SJSA1 (cell line): ENCODE measurements at regions not wholly inside any gene's neighbourhood (a gene's known extent, or its start where the extent isn't known, plus 50 kb on each side); places are given as distances from the start of the nearest gene placed in this dataset.

Experiments used
- DNase-seq, 2 experiments: peaks; one replicate each; pipeline ENCODE4 v3.0.0-alpha.2; 2015 to 2020; ENCODE audit warnings: low spot score in 2 of 2, low read depth in 1 of 2
- H3K27ac ChIP-seq: fragments of 250-450 bp; sonication (Bioruptor Pico); 2 replicates; pipeline ENCODE4 v1.5.1; 2020; ENCODE audit warnings: mild to moderate bottlenecking, moderate library complexity
- H3K27me3 ChIP-seq: fragments of 250-450 bp; sonication (Bioruptor Pico); replicated peaks from 2 replicates; pipeline ENCODE4 v1.5.1; 2020; ENCODE audit warnings: mild to moderate bottlenecking, moderate library complexity
- H3K36me3 ChIP-seq: fragments of 250-450 bp; sonication (Bioruptor Pico); 2 replicates; pipeline ENCODE4 v1.5.1; 2020; ENCODE audit warnings: mild to moderate bottlenecking
- H3K4me1 ChIP-seq: fragments of 250-450 bp; sonication (Bioruptor Pico); replicated peaks from 2 replicates; pipeline ENCODE4 v1.6.1; 2021; ENCODE audit warnings: mild to moderate bottlenecking
- H3K4me3 ChIP-seq: fragments of 250-450 bp; sonication (Bioruptor Pico); 2 replicates; pipeline ENCODE4 v1.5.1; 2020; ENCODE audit warnings: mild to moderate bottlenecking
- H3K9me3 ChIP-seq: fragments of 250-450 bp; sonication (Bioruptor Pico); replicated peaks from 2 replicates; pipeline ENCODE4 v1.5.1; 2020; ENCODE audit warnings: mild to moderate bottlenecking

GRCh38 chr2:191580581-191580980, 97.4 kb upstream of the NABP1 start:
- no peaks in the 10 kb centered on the region for H3K9me3 ChIP-seq
- no peaks in the 10 kb centered on the region for H3K36me3 ChIP-seq
- no peaks in the 10 kb centered on the region for H3K27me3 ChIP-seq
- H3K4me1 ChIP-seq = peaks cover 19% of the 10 kb centered on the region
- H3K4me3 ChIP-seq = no peak overlapping the region
- DNase-seq = no peak
- H3K27ac ChIP-seq = no peak overlapping the region

- DNase-seq = no peak
- H3K4me1 ChIP-seq = peaks cover 19% of the 10 kb centered on the region
- no peaks in the 10 kb centered on the region for H3K36me3 ChIP-seq
- no peak overlapping the region for H3K27ac ChIP-seq
- H3K9me3 ChIP-seq = no peaks in the 10 kb centered on the region
- no peak overlapping the region for H3K4me3 ChIP-seq
- H3K27me3 ChIP-seq = no peaks in the 10 kb centered on the region
Measured at GRCh38 chr2:191581003-191581402, 96.9 kb upstream of the NABP1 start.

- no peak overlapping the region for H3K4me3 ChIP-seq
- DNase-seq = peak; percentile 56 to 70
- peaks cover 19% of the 10 kb centered on the region for H3K4me1 ChIP-seq
- peak overlapping the region; percentile 74 for H3K27ac ChIP-seq
- H3K36me3 ChIP-seq = no peaks in the 10 kb centered on the region
- H3K27me3 ChIP-seq = no peaks in the 10 kb centered on the region
- no peaks in the 10 kb centered on the region for H3K9me3 ChIP-seq
Measured at GRCh38 chr2:191582355-191582754, 95.6 kb upstream of the NABP1 start.

- H3K4me3 ChIP-seq = no peak overlapping the region
- peaks cover 8% of the 10 kb centered on the region; the same call in 1 of the 2 replicates for H3K4me1 ChIP-seq
- no peaks in the 10 kb centered on the region for H3K9me3 ChIP-seq
- no peak overlapping the region for H3K27ac ChIP-seq
- no peaks in the 10 kb centered on the region for H3K36me3 ChIP-seq
- DNase-seq = no peak
- no peaks in the 10 kb centered on the region for H3K27me3 ChIP-seq
Measured at GRCh38 chr2:191591025-191591424, 86.9 kb upstream of the NABP1 start.

- H3K27me3 ChIP-seq = no peaks in the 10 kb centered on the region
- H3K27ac ChIP-seq = no peak overlapping the region
- no peak overlapping the region for H3K4me3 ChIP-seq
- no peaks in the 10 kb centered on the region for H3K9me3 ChIP-seq
- H3K36me3 ChIP-seq = no peaks in the 10 kb centered on the region
- no peak for DNase-seq
- H3K4me1 ChIP-seq = peaks cover 5% of the 10 kb centered on the region; the same call in 1 of the 2 replicates
Measured at GRCh38 chr2:191593622-191594385, 84.1 kb upstream of the NABP1 start.

GRCh38 chr2:191597186-191597751, 80.7 kb upstream of the NABP1 start:
- Histone ChIP-seq H3K27me3 (no peaks in the 10 kb centered on the region), H3K9me3 (no peaks in the 10 kb centered on the region), H3K27ac (no peak overlapping the region), H3K36me3 (no peaks in the 10 kb centered on the region), H3K4me3 (no peak overlapping the region), H3K4me1 (peaks cover 5% of the 10 kb centered on the region; the same call in 1 of the 2 replicates)
- DNase-seq = no peak

- Histone ChIP-seq H3K4me1 (peaks cover 5% of the 10 kb centered on the region; the same call in 1 of the 2 replicates), H3K9me3 (no peaks in the 10 kb centered on the region), H3K27ac (no peak overlapping the region), H3K36me3 (no peaks in the 10 kb centered on the region), H3K27me3 (no peaks in the 10 kb centered on the region), H3K4me3 (no peak overlapping the region)
- no peak for DNase-seq
Measured at GRCh38 chr2:191598296-191598695, 79.6 kb upstream of the NABP1 start.

GRCh38 chr2:191601060-191601459, 76.9 kb upstream of the NABP1 start:
- Histone ChIP-seq H3K36me3 (no peaks in the 10 kb centered on the region), H3K27me3 (no peaks in the 10 kb centered on the region), H3K9me3 (no peaks in the 10 kb centered on the region), H3K27ac (no peak overlapping the region), H3K4me3 (no peak overlapping the region), H3K4me1 (no peaks in the 10 kb centered on the region)
- no peak for DNase-seq

- no peak overlapping the region for H3K4me3 ChIP-seq
- no peak for DNase-seq
- no peaks in the 10 kb centered on the region for H3K27me3 ChIP-seq
- no peak overlapping the region for H3K27ac ChIP-seq
- no peaks in the 10 kb centered on the region for H3K9me3 ChIP-seq
- no peaks in the 10 kb centered on the region for H3K4me1 ChIP-seq
- H3K36me3 ChIP-seq = no peaks in the 10 kb centered on the region
Measured at GRCh38 chr2:191604154-191604553, 73.8 kb upstream of the NABP1 start.

GRCh38 chr2:191607096-191607495, 70.8 kb upstream of the NABP1 start:
- H3K4me3 ChIP-seq = no peak overlapping the region
- DNase-seq = no peak

GRCh38 chr2:191610756-191611155, 67.2 kb upstream of the NABP1 start:
- Histone ChIP-seq H3K27ac (peak overlapping the region; percentile 94; the same call in 1 of the 2 replicates), H3K36me3 (no peaks in the 10 kb centered on the region), H3K27me3 (no peaks in the 10 kb centered on the region), H3K4me3 (no peak overlapping the region), H3K9me3 (no peaks in the 10 kb centered on the region), H3K4me1 (peaks cover 31% of the 10 kb centered on the region)
- DNase-seq = no peak

More at GRCh38 chr2:191607096-191607495, 70.8 kb upstream of the NABP1 start:
- H3K27me3 ChIP-seq = no peaks in the 10 kb centered on the region
- H3K4me1 ChIP-seq = peaks cover 10% of the 10 kb centered on the region
- H3K36me3 ChIP-seq = no peaks in the 10 kb centered on the region
- no peak overlapping the region for H3K27ac ChIP-seq
- H3K9me3 ChIP-seq = no peaks in the 10 kb centered on the region

- no peaks in the 10 kb centered on the region for H3K9me3 ChIP-seq
- no peak for DNase-seq
- no peaks in the 10 kb centered on the region for H3K36me3 ChIP-seq
- no peaks in the 10 kb centered on the region for H3K27me3 ChIP-seq
- peaks cover 31% of the 10 kb centered on the region for H3K4me1 ChIP-seq
- H3K4me3 ChIP-seq = no peak overlapping the region
- peak overlapping the region; percentile 94 for H3K27ac ChIP-seq
Measured at GRCh38 chr2:191611614-191612013, 66.3 kb upstream of the NABP1 start.

- peak in 1 of 2 experiments; percentile 88 for DNase-seq
- Histone ChIP-seq H3K36me3 (no peaks in the 10 kb centered on the region), H3K4me1 (peaks cover 38% of the 10 kb centered on the region), H3K27me3 (no peaks in the 10 kb centered on the region), H3K27ac (peak overlapping the region; percentile 94), H3K4me3 (no peak overlapping the region), H3K9me3 (no peaks in the 10 kb centered on the region)
Measured at GRCh38 chr2:191612496-191612895, 65.4 kb upstream of the NABP1 start.

GRCh38 chr2:191614759-191615158, 63.2 kb upstream of the NABP1 start:
- DNase-seq = no peak
- Histone ChIP-seq H3K9me3 (no peaks in the 10 kb centered on the region), H3K27ac (no peak overlapping the region), H3K36me3 (no peaks in the 10 kb centered on the region), H3K4me3 (no peak overlapping the region), H3K27me3 (no peaks in the 10 kb centered on the region), H3K4me1 (peaks cover 60% of the 10 kb centered on the region)
